Left hindlimb (tissue), 1 donor: ENCODE measurements at regions not wholly inside any gene's neighbourhood (a gene's known extent, or its start where the extent isn't known, plus 50 kb on each side); places are given as distances from the start of the nearest gene placed in this dataset.
"Not testable (repeated sequence)": the region's sequence is repeated elsewhere in the genome, so short reads cannot be mapped to it uniquely, and the experiment has no call there.

Experiments used
- DNase-seq: peaks from one replicate; pipeline ENCODE4 v3.0.0-alpha.2; 2018

DNA sequence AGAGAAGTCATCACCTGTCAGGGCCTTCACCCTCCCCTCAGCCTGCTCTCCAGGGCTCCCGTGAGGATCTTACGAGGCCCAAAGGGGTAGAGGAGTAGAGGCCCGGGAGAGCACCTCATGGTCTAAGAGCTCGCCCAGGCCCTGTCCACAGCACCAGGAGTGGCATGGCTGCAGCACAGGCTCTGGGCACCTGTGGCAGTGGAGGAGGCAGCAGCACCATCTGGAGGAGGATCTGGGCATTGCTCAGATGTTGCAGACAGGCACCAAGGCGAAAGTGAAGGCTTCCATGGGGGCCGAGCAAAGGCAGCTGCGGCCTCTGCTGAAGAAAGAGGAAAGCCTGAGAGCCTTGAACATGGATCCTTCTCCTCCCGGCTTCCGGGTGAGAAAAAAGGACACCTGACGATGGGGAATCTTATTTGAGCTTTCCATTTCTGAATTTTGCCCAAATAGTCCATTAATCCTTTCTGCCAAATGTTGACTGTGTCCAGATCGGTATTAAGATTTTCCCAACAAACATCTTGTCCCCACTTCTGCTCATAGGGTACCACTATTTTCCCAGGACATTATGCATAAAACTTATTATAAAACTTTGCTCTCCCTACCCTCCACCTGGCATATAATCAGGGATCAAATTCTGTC, 604.7 kb downstream of the PTPRC start:
- DNase-seq, result no peak

DNA sequence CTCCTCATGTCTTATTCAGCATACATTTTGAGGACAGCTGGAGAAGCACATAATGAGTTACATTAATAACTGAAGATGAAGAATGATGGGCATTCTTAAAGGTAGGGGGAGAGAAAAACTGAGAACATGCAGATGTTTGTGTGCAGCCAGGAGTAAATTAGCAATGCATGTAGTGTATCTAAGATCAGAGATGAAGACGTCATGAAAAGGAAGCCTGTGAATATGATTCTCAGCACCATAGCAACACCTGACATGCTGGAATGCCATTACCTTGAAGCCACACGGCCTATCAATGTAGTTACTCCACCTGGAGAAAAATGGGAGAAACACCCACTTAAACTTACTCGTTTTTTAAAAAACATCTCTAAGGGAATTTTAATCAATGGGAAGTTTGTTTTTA, 607.1 kb downstream of the PTPRC start:
- no peak for DNase-seq

DNA sequence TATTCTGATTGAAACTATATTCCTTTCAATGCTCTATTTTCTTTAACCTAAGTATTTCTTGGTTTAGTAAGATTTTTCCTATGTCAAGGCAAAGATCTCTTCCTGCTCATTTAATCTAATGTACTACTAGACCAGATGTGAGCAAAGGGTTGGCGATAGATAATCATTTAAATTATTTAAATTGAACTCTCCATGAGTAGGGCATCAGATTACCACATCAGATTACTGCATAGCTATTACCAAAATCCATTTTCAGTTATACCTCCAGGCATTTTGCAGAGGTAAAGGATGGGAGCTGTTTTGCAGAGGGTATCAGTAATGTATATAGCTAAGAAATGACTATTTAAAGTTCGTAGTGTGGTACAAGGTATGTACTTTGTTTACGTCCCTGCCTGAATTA, 607.9 kb downstream of the PTPRC start:
- no peak for DNase-seq

DNA sequence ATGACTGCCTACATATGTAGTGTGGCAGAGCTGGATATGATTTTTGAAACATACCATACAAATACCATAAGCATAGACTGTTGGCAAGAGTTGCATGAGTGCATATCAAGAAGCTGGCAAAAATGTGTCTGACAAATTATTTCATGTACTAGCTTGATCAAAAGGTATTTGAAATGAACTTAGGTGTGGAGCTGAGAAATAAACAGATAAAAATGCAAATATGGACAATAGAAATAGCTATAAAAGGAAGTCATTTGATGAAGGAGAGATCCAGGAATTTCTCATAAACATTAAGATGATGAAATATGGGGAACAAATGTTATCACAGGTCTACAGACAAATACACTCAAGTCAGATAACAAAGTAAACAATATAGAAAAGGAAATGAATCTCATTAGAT, 609.1 kb downstream of the PTPRC start:
- no peak for DNase-seq

GRCh38 chr1:199254040-199254439, 615.2 kb downstream of the PTPRC start:
- not testable (repeated sequence) for DNase-seq

GRCh38 chr1:199261328-199261727, 622.5 kb downstream of the PTPRC start:
- DNase-seq, result no peak

DNA sequence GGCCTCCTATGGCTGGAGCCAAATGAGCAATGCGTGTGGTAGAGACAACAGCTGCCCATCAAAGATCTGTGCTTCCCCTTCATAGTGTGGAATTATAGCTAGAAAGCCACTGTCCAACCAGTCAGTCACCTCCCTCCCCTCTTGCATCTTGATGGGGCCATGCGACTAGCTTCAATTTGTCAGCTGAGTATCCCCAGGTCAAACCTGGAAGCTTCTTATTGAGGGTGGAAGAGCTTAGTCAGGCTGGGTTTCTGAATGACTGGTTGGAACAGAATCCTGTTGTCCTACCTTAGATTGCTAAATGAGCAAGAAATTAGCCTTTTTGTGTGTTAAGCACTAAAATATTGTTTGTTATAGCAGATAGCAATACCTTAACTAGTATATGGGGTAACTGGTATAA, 625.4 kb downstream of the PTPRC start:
- no peak for DNase-seq

- no peak for DNase-seq
These were observed 626.1 kb downstream of the PTPRC start for GRCh38 chr1:199264911-199265310.

DNA sequence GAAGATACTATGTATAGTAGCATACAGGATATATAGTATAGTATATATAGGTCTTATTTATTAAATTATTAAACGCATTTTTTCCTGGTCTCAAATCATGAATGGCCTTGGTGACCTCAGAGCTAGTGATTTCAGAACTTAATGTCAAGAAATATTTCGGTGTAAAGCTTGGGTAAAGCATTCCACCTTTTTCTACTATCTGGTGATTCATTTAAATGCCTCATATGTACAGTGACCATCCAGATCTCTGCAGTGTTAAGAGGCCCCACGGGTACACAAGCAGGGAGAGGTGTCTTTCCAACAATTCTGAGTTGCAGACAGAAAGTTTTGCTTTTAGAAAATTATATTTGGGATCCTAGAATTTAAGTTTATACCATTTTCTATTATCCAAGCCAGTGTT, 626.5 kb downstream of the PTPRC start:
- no peak for DNase-seq

DNA sequence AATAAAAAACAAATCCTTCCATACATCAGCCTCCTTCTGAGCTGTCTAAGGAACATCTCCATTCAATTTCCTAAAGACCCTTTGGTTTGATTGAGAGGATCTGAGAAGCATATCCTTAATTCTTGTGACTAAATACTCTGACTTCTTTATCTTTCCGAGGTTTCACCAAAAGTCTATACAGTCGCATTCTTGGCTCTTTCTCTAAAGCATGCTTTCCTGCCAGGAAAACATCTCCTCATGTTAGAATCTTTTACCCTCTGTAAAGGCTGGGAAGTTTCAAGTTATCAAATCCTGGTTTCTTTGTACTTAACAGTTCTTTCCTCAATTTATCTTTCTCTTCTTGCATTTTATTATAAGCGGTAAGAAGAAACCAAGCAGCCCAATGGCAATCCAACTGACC, 630.4 kb downstream of the PTPRC start:
- DNase-seq, result no peak

- no peak for DNase-seq
These were observed 633.3 kb downstream of the PTPRC start for GRCh38 chr1:199272139-199272544.

- peak; percentile 69 for DNase-seq
These were observed 633.8 kb downstream of the PTPRC start for GRCh38 chr1:199272628-199273086.

DNA sequence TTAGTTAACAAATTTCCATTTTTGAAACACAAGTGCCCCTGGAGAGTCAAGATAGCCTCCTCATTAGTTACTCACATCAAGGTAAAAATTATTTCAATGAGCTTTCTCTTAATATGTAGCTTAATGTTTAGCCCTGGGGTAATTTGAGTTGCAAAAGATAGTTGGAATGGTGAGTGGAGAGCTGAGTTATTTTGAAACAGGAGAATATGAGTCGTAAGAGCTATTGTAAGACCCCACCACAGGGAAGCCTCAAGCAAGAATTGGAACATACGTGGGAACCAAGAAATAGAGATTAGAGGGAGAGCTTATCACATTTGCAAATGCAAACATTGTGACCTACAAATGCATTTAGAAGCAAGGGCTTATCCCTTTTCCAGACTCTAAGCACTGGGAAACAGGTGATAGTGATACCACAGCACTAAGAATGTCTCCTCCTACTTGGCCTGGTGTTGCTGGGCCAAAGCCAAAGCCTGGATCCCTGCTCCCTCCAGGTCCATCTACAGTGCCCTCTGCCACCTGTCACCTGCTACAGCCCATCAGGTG, 635.1 kb downstream of the PTPRC start:
- no peak for DNase-seq

DNA sequence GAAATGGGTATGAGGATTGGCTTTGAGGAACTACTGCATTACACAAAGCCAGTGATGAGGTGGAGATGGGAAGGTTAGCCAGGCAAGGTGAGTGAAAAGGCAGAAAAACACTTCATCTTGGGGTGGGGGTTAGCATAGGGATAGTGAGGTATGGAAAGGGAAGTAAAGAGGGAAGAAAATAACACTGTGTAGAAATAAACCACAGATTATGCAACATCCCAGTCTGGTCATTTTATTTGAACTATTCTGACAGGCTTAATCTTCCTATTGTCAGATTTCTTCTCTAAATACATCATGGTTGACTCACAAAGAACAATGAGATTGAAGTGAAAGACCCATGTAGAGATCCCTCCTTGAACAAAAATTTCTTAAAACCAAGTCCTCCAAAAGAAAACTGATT, 640.2 kb downstream of the PTPRC start:
- DNase-seq, result no peak

DNA sequence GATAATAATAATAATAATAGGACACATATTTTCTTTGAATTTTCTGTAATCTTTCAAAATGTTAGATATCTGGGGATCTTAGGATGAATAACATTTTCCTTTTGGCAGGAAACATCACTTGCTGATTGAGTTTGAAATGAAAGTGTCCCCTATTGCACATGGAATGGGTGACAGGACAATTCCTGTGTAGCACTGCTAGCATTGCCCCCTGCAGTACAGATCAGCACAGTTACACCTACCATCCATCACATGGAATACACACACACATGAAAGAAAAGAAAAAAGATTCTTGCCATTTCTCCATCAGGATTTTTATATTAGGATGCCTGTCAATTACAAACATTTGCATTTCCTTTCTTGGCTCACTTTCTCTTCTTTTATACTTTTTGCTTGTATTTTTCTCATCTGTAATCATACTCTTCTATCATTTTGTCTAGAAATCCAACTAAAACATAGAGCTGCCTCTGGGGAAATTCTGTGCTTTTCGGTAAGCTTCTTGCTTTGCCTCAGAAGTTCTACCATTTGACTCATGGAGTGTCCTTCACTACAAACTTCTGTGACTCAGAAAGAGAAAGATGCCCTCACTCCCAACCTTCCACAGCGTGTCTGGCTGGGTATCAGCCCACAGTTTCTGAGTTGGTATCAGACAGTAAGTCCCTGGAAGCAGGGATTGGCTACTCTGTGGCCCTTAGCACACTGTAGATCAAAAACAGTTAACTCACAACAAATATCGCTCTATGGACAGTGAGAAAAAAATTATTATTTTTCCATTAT, 641.2 kb downstream of the PTPRC start:
- DNase-seq, result no peak

- DNase-seq, result no peak
These were observed 644.0 kb downstream of the PTPRC start for GRCh38 chr1:199282751-199283305.

- peak; percentile 72 for DNase-seq
These were observed 645.0 kb downstream of the PTPRC start for GRCh38 chr1:199283794-199284193.

- DNase-seq, result no peak
These were observed 648.4 kb downstream of the PTPRC start for GRCh38 chr1:199287206-199287605.

GRCh38 chr1:199287647-199288046, 648.8 kb downstream of the PTPRC start:
- DNase-seq, result no peak

DNA sequence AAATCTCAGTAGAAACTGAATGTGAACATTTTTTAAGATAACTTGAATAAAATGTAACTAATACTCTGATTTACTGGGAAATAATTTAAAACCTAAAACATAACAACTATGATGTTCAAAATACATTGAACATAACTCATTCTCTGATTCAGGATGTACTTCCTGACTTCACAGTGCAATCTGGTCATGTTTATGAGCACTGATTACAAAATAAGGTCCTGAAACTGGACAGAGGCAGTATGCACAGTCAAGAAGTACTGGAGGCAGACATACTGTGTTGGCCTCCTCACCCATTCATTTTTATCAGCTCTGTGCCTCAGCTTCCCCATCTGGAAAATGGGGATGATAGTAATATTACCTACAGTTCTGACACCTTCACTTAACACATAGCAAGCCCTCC, 651.3 kb downstream of the PTPRC start:
- DNase-seq, result no peak

- DNase-seq, result no peak
These were observed 652.3 kb downstream of the PTPRC start for GRCh38 chr1:199291022-199291740.

DNA sequence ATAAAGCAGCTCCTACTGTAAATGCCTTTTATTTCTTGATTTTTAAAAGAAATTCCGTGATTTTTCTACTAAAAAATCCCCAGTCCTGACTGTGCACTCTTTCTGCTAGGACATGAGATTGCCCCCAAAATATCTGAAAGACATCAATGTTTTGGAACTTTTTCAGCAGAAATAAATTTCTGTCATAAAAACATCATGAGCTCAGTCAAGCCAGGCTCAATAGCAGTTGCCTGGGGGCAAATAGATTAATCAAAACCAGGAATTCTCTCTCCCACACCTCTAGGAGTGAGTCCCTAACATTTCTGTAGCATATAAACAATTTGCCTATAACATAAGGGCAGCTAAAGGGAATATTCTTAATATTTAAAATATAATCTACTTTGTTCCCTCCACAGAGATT, 654.1 kb downstream of the PTPRC start:
- DNase-seq, result no peak

GRCh38 chr1:199295107-199295506, 656.3 kb downstream of the PTPRC start:
- DNase-seq, result no peak
